ENCODE measurements at regions not wholly inside any gene's neighbourhood (a gene's known extent, or its start where the extent isn't known, plus 50 kb on each side); places are given as distances from the start of the nearest gene placed in this dataset.

DNA sequence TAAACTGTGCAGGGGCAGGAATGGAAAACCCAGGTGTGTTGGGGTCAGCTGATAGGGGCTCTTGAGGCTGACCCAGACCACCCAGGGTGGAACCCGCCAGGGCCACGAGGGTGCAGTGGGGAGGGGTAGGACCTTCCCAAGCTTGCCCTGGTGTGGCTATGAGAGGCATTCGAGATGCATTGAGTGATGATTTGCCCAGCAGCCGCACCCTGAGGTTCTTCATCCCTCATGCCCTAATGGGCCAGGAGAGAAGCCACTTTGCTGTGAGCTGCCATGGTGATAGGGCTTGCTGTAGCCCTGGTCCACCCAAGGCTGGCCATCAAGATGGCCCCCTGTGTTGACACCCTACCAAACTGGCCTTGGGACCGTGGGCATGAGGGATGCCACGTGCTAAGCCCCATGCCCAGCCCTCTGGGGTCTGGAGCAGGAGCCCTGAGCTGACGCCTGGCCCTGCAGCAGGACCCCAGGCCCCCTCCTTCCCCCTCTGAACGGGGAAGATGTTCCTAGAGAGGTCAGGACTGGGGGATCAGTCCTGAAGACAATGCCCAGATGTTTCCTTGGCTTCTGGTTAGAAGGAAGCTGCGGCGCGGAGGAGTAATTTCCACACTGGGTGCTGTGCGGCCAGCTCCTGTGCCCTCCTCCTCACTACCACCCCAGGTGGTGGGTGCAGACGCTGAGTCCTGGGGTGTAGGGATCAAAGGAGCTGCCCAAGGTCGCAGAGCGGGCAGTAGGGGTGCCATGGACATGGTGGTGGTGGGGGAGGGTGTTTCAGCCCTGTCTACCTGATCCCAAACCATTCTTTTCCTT lies 122.5 kb upstream of the HDAC4 start:
- no peak for DNase-seq (ENCODE audit: extremely low read depth, low read depth)
- no peak for TF ChIP-seq CTCF (IDR thresholded peaks at IDR 0.05; ENCODE audit: low read depth, low read length)

GRCh38 chr2:239522740-239523119 lies 121.9 kb upstream of the HDAC4 start:
- TF ChIP-seq CTCF (IDR thresholded peaks at IDR 0.05; ENCODE audit: low read depth, low read length): no peak

GRCh38 chr2:239522002-239522739 lies 121.4 kb upstream of the HDAC4 start:
- DNase-seq (ENCODE audit: extremely low read depth, low read depth): no peak
- no peak for TF ChIP-seq CTCF (IDR thresholded peaks at IDR 0.05; ENCODE audit: low read depth, low read length)

More at GRCh38 chr2:239522740-239523119, 121.9 kb upstream of the HDAC4 start:
- no peak for DNase-seq (ENCODE audit: extremely low read depth, low read depth)

DNA sequence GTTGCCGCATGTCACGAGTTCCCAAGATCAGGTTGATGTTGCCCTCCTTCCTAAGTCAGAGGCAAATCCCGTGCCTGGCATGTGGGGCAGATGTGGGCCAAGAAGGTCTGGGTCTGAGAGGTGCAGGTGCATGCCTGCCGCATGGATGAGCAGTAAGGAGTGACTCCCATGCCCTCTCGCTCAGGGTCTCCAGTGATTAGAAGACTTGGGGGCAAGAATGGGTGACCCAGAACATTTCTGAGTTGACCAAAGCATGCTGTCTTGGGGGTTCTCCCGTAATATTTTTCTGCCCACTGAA lies 120.6 kb upstream of the HDAC4 start:
- TF ChIP-seq CTCF (IDR thresholded peaks at IDR 0.05; ENCODE audit: low read depth, low read length): no peak
- no peak for DNase-seq (ENCODE audit: extremely low read depth, low read depth)

DNA sequence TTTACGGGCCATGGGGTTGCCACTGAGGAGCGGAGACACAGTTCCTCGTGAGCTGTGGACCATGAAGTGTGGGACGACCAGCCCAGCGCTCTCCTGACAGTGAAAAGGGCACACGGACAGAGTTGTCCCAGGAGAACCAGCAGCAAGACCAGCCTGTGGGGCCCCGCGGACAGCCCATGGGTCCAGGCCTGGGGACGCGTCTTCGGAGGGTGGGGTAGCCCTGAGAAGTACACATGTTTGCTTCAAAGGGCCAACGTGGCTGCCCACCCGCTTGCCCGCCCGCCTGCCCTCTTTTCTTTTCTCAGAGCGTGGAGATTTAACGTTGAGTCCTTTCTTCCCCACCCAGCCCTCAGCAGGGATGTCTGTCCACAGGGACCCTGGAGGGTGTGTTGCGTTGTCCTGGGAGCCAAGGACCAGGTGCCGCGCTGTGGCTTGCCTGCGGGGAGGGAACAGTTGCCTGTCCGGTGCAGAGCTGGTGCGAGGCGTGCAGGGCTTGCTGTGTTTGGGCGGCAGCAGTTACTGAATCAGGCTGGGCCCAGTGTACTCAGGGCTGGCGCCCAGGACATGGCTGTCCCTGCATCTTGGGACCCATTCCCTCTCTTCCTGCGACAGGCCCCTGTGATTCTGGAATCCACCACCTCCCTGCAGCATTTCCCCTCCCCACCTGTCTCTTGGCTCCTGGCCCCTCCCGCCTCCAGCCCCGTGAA lies 120.1 kb upstream of the HDAC4 start:
- no peak for TF ChIP-seq CTCF (IDR thresholded peaks at IDR 0.05; ENCODE audit: low read depth, low read length)
- no peak for DNase-seq (ENCODE audit: extremely low read depth, low read depth)

DNA sequence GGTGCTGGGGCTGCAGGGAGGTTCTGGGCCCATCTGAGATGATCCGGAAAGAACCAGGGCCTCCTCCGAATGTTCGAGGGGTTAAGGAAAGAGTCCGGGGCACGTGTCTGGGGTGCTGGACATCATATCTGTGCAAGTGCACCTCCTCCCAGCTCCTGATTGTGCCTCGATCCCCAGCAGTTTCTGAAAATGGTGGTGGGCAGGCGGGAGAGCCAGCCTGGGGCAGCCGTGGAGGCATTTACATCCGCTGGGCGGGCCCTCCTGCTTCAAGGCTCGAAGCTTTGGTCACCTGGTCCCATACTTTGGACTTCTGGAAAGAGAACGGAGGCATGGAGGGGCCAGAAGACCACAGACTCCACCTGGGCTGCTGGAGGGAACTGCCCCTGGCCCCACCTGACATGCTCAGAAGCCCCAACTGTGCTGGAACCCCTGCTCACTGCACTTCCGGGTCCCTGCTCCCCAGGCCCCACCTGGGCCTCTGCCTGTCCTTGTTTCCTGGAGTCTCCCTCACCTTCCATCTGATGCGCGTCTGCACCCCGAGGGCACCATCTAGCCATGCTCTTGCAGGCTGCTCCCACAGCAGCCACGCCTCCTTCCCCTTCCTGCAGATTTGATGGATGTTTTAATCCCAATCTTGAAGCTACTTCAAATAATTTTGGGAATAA lies 119.2 kb upstream of the HDAC4 start:
- no peak for DNase-seq (ENCODE audit: extremely low read depth, low read depth)
- no peak for TF ChIP-seq CTCF (IDR thresholded peaks at IDR 0.05; ENCODE audit: low read depth, low read length)
